ENCODE measurements at regions not wholly inside any gene's neighbourhood (a gene's known extent, or its start where the extent isn't known, plus 50 kb on each side); places are given as distances from the start of the nearest gene placed in this dataset.

DNA sequence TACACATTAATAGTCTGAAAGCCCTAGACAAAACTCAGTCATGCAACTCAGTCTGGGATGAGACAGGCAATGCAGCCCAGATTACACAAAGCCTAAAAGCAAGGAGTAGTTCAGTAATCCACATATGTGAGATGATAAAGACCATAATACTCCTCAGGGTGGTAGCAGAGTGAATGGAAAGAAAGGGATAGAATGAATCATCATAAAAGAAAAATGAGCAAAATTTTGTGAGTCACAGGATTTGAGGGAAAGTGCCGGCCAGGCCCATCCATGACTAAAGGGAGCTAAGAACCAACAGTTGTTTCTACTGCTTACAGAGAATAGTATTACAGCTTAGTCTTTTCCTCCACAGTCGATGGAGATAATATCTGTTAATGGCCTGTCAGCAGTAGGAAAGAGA lies 90.0 kb upstream of the POU5F2 start:
- Histone ChIP-seq H3K27ac (no peak overlapping the region), H3K27me3 (replicated peaks) (no peaks in the 10 kb centered on the region), H3K4me3 (ENCODE audit: low read depth, low read length) (no peak overlapping the region), H3K36me3 (replicated peaks) (no peaks in the 10 kb centered on the region)
- TF ChIP-seq CTCF (IDR thresholded peaks at IDR 0.05; ENCODE audit: low read depth, low read length, missing control alignments): peak; percentile 9
- in situ Hi-C loops (cut with HindIII; ENCODE audit: low pct_ligation_motif_present, low sequenced_read_pairs): no loop called here
- DNase-seq: peak; percentile 80

DNA sequence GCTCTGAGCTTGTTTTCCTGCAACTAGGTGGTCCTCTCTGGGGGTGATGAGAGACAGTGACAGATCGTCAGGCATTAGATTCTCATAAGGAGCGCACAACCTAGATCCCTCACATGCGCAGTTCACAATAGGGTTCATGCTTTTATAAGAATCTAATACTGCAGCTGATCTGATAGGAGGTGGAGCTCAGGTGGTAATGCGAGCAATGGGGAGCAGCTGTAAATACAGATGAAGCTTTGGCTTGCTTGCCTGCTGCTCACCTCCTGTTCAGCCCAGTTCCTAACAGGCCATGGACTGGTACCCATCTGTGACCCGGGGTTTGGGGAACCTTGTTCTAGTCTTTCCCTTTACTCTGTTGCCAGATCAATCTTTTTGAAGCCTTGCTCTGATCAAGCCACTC lies 89.5 kb upstream of the POU5F2 start:
- H3K27ac ChIP-seq: no peak overlapping the region
- in situ Hi-C loops (cut with HindIII; ENCODE audit: low pct_ligation_motif_present, low sequenced_read_pairs): no loop called here

DNA sequence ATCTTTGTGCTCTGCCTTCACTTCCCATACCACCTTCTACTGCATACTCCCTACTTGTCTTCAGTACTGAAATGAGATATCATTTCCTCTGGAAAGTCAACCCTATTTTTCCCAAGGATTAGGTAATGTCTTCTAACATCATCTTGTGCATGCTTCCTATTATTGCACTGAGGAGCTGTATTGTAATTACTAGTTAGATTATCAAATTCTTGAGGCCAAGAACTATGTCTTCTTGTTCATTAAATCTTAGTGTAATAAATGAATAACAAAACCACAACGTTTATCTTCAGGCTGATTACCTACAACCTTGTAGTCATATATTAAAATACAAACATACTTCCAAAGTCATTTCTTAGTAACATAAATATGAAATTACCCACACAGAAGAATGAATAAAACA lies 87.9 kb upstream of the POU5F2 start:
- H3K27me3 ChIP-seq (replicated peaks): no peaks in the 10 kb centered on the region
- H3K36me3 ChIP-seq (replicated peaks): no peaks in the 10 kb centered on the region
- no peak for DNase-seq
- no peak overlapping the region for H3K27ac ChIP-seq
- H3K4me3 ChIP-seq (ENCODE audit: low read depth, low read length): no peak overlapping the region
- no peak for TF ChIP-seq CTCF (IDR thresholded peaks at IDR 0.05; ENCODE audit: low read depth, low read length, missing control alignments)
- in situ Hi-C loops (cut with HindIII; ENCODE audit: low pct_ligation_motif_present, low sequenced_read_pairs): no loop called here

More for the DNA sequence above, 89.5 kb upstream of the POU5F2 start:
- H3K4me3 ChIP-seq (ENCODE audit: low read depth, low read length): no peak overlapping the region
- DNase-seq: no peak
- H3K36me3 ChIP-seq (replicated peaks): no peaks in the 10 kb centered on the region
- no peak for TF ChIP-seq CTCF (IDR thresholded peaks at IDR 0.05; ENCODE audit: low read depth, low read length, missing control alignments)
- no peaks in the 10 kb centered on the region for H3K27me3 ChIP-seq (replicated peaks)

- H3K36me3 ChIP-seq (replicated peaks): no peaks in the 10 kb centered on the region
- no peak for TF ChIP-seq CTCF (IDR thresholded peaks at IDR 0.05; ENCODE audit: low read depth, low read length, missing control alignments)
- no peak for DNase-seq
- H3K27me3 ChIP-seq (replicated peaks): no peaks in the 10 kb centered on the region
- in situ Hi-C loops (cut with HindIII; ENCODE audit: low pct_ligation_motif_present, low sequenced_read_pairs): no loop called here
- H3K4me3 ChIP-seq (ENCODE audit: low read depth, low read length): no peak overlapping the region
- H3K27ac ChIP-seq: no peak overlapping the region
Observed at GRCh38 chr5:93821891-93822415, 80.6 kb upstream of the POU5F2 start.

DNA sequence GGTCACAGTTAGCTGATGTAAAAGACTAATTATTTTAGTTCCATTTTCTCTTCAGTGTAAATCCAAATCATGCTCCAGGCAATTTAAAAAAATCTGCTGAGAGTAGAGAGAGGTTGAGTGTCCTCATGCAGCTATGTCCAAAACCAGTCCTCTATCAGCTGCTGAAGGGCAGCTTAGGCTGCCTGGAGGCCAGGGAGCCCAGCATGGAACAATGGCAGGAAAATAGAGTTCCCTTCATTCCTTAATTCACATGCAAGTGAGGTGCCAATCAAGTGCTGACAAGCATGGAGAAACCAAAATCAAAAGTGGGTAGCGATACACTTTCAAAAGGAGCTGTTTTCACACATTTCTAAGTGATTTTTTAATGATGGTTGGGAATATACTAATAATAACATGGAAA lies 78.3 kb upstream of the POU5F2 start:
- TF ChIP-seq CTCF (IDR thresholded peaks at IDR 0.05; ENCODE audit: low read depth, low read length, missing control alignments): no peak
- no peak for DNase-seq

DNA sequence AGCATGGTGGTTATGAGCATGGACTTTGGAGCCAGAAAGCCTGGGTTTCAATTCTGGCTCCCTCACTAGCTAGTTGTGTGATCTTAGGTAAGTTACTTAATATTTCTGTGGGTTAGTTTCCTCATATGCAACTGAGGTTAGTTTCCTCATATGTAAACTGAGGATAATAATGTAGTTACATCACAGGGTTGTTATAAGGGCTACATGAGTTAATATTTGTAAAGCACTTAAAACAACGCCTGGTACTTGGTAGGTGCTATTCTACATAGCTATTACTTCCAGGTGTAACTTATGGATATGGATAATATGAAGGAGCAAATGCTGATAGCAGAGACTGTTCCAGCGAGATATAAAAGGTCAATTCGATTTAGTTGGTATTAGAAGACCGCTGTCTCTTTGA lies 69.4 kb upstream of the POU5F2 start:
- in situ Hi-C loops (cut with HindIII; ENCODE audit: low pct_ligation_motif_present, low sequenced_read_pairs): no loop called here
- no peak for TF ChIP-seq CTCF (IDR thresholded peaks at IDR 0.05; ENCODE audit: low read depth, low read length, missing control alignments)
- DNase-seq: no peak
- Histone ChIP-seq H3K36me3 (replicated peaks) (no peaks in the 10 kb centered on the region), H3K27me3 (replicated peaks) (no peaks in the 10 kb centered on the region), H3K27ac (no peak overlapping the region), H3K4me3 (ENCODE audit: low read depth, low read length) (no peak overlapping the region)

More for the DNA sequence above, 78.3 kb upstream of the POU5F2 start:
- Histone ChIP-seq H3K27ac (no peak overlapping the region), H3K4me3 (ENCODE audit: low read depth, low read length) (no peak overlapping the region), H3K27me3 (replicated peaks) (no peaks in the 10 kb centered on the region), H3K36me3 (replicated peaks) (no peaks in the 10 kb centered on the region)
- in situ Hi-C loops (cut with HindIII; ENCODE audit: low pct_ligation_motif_present, low sequenced_read_pairs): no loop called here

Measured in brain microvascular endothelial cell (primary cell).